Esophagus muscularis mucosa (tissue), 4 donors: ENCODE measurements at regions not wholly inside any gene's neighbourhood (a gene's known extent, or its start where the extent isn't known, plus 50 kb on each side); places are given as distances from the start of the nearest gene placed in this dataset.

Source experiments
- DNase-seq: peaks from one replicate; pipeline ENCODE4 v3.0.0-alpha.2; 2017; ENCODE audit errors: extremely low spot score
- H3K27ac ChIP-seq, 4 donors: fragments of 200-600 bp; sonication (generic); replicated peaks in 1 of 4; 1 replicate in 3 of 4; 2 replicates in 1 of 4; pipeline ENCODE4 v1.5.1; 2016 to 2019; ENCODE audit warnings: mild to moderate bottlenecking in 1 of 4
- H3K27me3 ChIP-seq, 4 donors: fragments of 200-600 bp; sonication (generic); one replicate each; pipeline versions ENCODE4 v1.5.1 to v1.6.0; 2016 to 2019
- H3K36me3 ChIP-seq, 4 donors: fragments of 200-600 bp; sonication (generic); one replicate each; pipeline ENCODE4 v1.5.1; 2016 to 2019
- H3K4me1 ChIP-seq, 4 donors: fragments of 200-600 bp; sonication (generic); one replicate each; pipeline ENCODE4 v1.5.1; 2016 to 2019
- H3K4me3 ChIP-seq, 4 donors: fragments of 200-600 bp; sonication (generic); 1 replicate in 2 of 4; 2 replicates in 2 of 4; pipeline ENCODE4 v1.5.1; 2016 to 2019; ENCODE audit warnings: mild to moderate bottlenecking in 4 of 4, moderate library complexity in 1 of 4
- H3K9me3 ChIP-seq, 4 donors: fragments of 200-600 bp; sonication (generic); 1 replicate in 3 of 4; 2 replicates in 1 of 4; pipeline ENCODE4 v1.5.1; 2016 to 2019
- CTCF ChIP-seq, 3 experiments: fragments of 200-600 bp in 2 of 3; fragments of 450-650 bp in 1 of 3; sonication (generic) in 2 of 3; IDR thresholded peaks; one replicate each; pipeline ENCODE4 v1.5.1; 2017 to 2019; ENCODE audit warnings: antibody characterized with exemption in 3 of 3, mild to moderate bottlenecking in 2 of 3, moderate library complexity in 1 of 3
- EP300 ChIP-seq: sonication (generic); formaldehyde crosslinking; IDR thresholded peaks from one replicate; pipeline ENCODE4 v1.6.1; 2017; ENCODE audit warnings: antibody characterized with exemption
- POLR2A ChIP-seq: fragments of 450-650 bp; IDR thresholded peaks from one replicate; pipeline ENCODE4 v1.6.1; 2017; ENCODE audit warnings: antibody characterized with exemption, moderate library complexity, mild to moderate bottlenecking, low read depth
- POLR2AphosphoS5 ChIP-seq, 2 donors: sonication (generic); formaldehyde crosslinking; IDR thresholded peaks; one replicate each; pipeline ENCODE4 v1.6.1; 2017; ENCODE audit warnings: antibody characterized with exemption in 2 of 2
- WGBS: methylation state at CpG from one replicate; pipeline ENCODE4 v1.1.5; 2018; 5-methylcytosine and 5-hydroxymethylcytosine counted together
- intact Hi-C: fragments of 100-400 bp; cut with DNase I; formaldehyde crosslinking; loops from one replicate; pipeline ENCODE4 v1.15.1; 2023

GRCh38 chr12:93959657-93960056 is 188.7 kb upstream of the PLXNC1 start:
- peaks cover 0 to 16% (median 2%) of the 10 kb centered on the region in 4 donors for H3K9me3 ChIP-seq
- no peak for DNase-seq

GRCh38 chr12:93960521-93960920 is 187.9 kb upstream of the PLXNC1 start:
- H3K27me3 ChIP-seq, result no peaks in the 10 kb centered on the region
- 32% methylated on average over 2 of the region's 2 CpGs for WGBS
- TF ChIP-seq POLR2A (no peak), CTCF (IDR thresholded peaks at IDR 0.05) (no peak), POLR2AphosphoS5 (IDR thresholded peaks at IDR 0.05) (no peak), EP300 (no peak)
- peaks cover 0 to 16% (median 2%) of the 10 kb centered on the region in 4 donors for H3K9me3 ChIP-seq
- H3K36me3 ChIP-seq, result no peaks in the 10 kb centered on the region
- intact Hi-C loops, result no loop called here
- H3K4me1 ChIP-seq, result no peaks in the 10 kb centered on the region
- no peak overlapping the region for H3K4me3 ChIP-seq
- no peak overlapping the region for H3K27ac ChIP-seq
- no peak for DNase-seq

More at GRCh38 chr12:93959657-93960056, 188.7 kb upstream of the PLXNC1 start:
- no peaks in the 10 kb centered on the region for H3K4me1 ChIP-seq
- intact Hi-C loops, result no loop called here
- TF ChIP-seq POLR2AphosphoS5 (IDR thresholded peaks at IDR 0.05) (no peak), POLR2A (no peak), EP300 (no peak), CTCF (IDR thresholded peaks at IDR 0.05) (no peak)
- WGBS, result 92% methylated on average over 1 of the region's 1 CpG
- H3K4me3 ChIP-seq, result no peak overlapping the region
- no peaks in the 10 kb centered on the region for H3K27me3 ChIP-seq
- no peak overlapping the region for H3K27ac ChIP-seq
- H3K36me3 ChIP-seq, result no peaks in the 10 kb centered on the region

- intact Hi-C loops, result no loop called here
- Histone ChIP-seq H3K4me1 (no peaks in the 10 kb centered on the region), H3K36me3 (no peaks in the 10 kb centered on the region), H3K27ac (no peak overlapping the region), H3K27me3 (no peaks in the 10 kb centered on the region), H3K4me3 (no peak overlapping the region), H3K9me3 (peaks cover 0 to 16% (median 2%) of the 10 kb centered on the region in 4 donors)
- no peak for DNase-seq
- no peak for TF ChIP-seq EP300
- TF ChIP-seq POLR2A, result no peak
- no peak for TF ChIP-seq CTCF (IDR thresholded peaks at IDR 0.05)
- TF ChIP-seq POLR2AphosphoS5 (IDR thresholded peaks at IDR 0.05), result no peak
- WGBS, result 49% methylated on average over 2 of the region's 2 CpGs
These were observed 186.0 kb upstream of the PLXNC1 start for GRCh38 chr12:93962336-93962735.

GRCh38 chr12:93964936-93965335 is 183.4 kb upstream of the PLXNC1 start:
- H3K27me3 ChIP-seq, result no peaks in the 10 kb centered on the region
- DNase-seq, result no peak
- no peak overlapping the region for H3K27ac ChIP-seq
- WGBS, result 91% methylated on average over 4 of the region's 4 CpGs
- intact Hi-C loops, result no loop called here
- H3K4me1 ChIP-seq, result no peaks in the 10 kb centered on the region
- H3K9me3 ChIP-seq, result peaks cover 0 to 16% (median 0%) of the 10 kb centered on the region in 4 donors
- TF ChIP-seq EP300, result no peak
- TF ChIP-seq CTCF (IDR thresholded peaks at IDR 0.05), result no peak
- no peaks in the 10 kb centered on the region for H3K36me3 ChIP-seq
- no peak overlapping the region for H3K4me3 ChIP-seq

GRCh38 chr12:93966516-93967133 is 181.8 kb upstream of the PLXNC1 start:
- intact Hi-C loops, result no loop called here

More at GRCh38 chr12:93966516-93967133, 181.8 kb upstream of the PLXNC1 start:
- no peaks in the 10 kb centered on the region for H3K27me3 ChIP-seq
- TF ChIP-seq EP300 (no peak), POLR2A (no peak), POLR2AphosphoS5 (IDR thresholded peaks at IDR 0.05) (no peak), CTCF (IDR thresholded peaks at IDR 0.05) (no peak)
- no peak overlapping the region for H3K27ac ChIP-seq
- no peaks in the 10 kb centered on the region for H3K36me3 ChIP-seq
- no peak overlapping the region for H3K4me3 ChIP-seq
- DNase-seq, result no peak
- peaks cover 0 to 14% (median 0%) of the 10 kb centered on the region in 4 donors for H3K9me3 ChIP-seq
- H3K4me1 ChIP-seq, result no peaks in the 10 kb centered on the region
- 92% methylated on average over 1 of the region's 1 CpG for WGBS
